MM.1S (cell line): ENCODE measurements at regions not wholly inside any gene's neighbourhood (a gene's known extent, or its start where the extent isn't known, plus 50 kb on each side); places are given as distances from the start of the nearest gene placed in this dataset.

Experiments used
- DNase-seq: peaks from one replicate; pipeline ENCODE4 v3.0.0-alpha.2; 2015
- H2AFZ ChIP-seq: fragments of 300-600 bp; sonication (generic); 2 replicates; pipeline ENCODE4 v1.6.0; 2016; ENCODE audit warnings: antibody characterized with exemption, low read length
- H3F3A ChIP-seq: fragments of 300-600 bp; sonication (generic); 2 replicates; pipeline ENCODE4 v1.6.1; 2016; ENCODE audit warnings: mild to moderate bottlenecking, antibody characterized with exemption, low read length, moderate library complexity, mixed read lengths; ENCODE audit not compliant: insufficient read depth
- H3K27ac ChIP-seq: fragments of 300-600 bp; sonication (generic); 2 replicates; pipeline ENCODE4 v1.5.1; 2016; ENCODE audit warnings: mild to moderate bottlenecking, low read length
- H3K27me3 ChIP-seq: fragments of 300-600 bp; sonication (generic); replicated peaks from 2 replicates; pipeline ENCODE4 v1.6.0; 2016; ENCODE audit warnings: low read length; ENCODE audit not compliant: insufficient read depth
- H3K36me3 ChIP-seq: fragments of 300-600 bp; sonication (generic); replicated peaks from 2 replicates; pipeline ENCODE4 v1.6.1; 2016; ENCODE audit warnings: mild to moderate bottlenecking, low read length, mixed read lengths; ENCODE audit not compliant: insufficient read depth
- H3K4me1 ChIP-seq: fragments of 300-600 bp; sonication (generic); 2 replicates; pipeline ENCODE4 v1.6.1; 2016; ENCODE audit warnings: low read length, mixed read lengths
- H3K4me2 ChIP-seq: fragments of 300-600 bp; sonication (generic); 2 replicates; pipeline ENCODE4 v1.6.0; 2016; ENCODE audit warnings: low read depth, low read length
- H3K4me3 ChIP-seq: fragments of 300-600 bp; sonication (generic); 2 replicates; pipeline ENCODE4 v1.5.1; 2016; ENCODE audit warnings: low read length, mixed read lengths
- H3K79me2 ChIP-seq: fragments of 300-600 bp; sonication (generic); 2 replicates; pipeline ENCODE4 v1.6.1; 2016; ENCODE audit warnings: mixed run types, low read length, mixed read lengths
- H3K9ac ChIP-seq: fragments of 300-600 bp; sonication (generic); 2 replicates; pipeline ENCODE4 v1.6.1; 2016; ENCODE audit warnings: low read length, mixed read lengths
- H3K9me2 ChIP-seq: fragments of 300-600 bp; sonication (generic); replicated peaks from 2 replicates; pipeline ENCODE4 v1.6.1; 2016; ENCODE audit warnings: mild to moderate bottlenecking, low read length, mixed read lengths; ENCODE audit not compliant: insufficient read depth
- H3K9me3 ChIP-seq: fragments of 300-600 bp; sonication (generic); replicated peaks from 2 replicates; pipeline ENCODE4 v1.6.1; 2016; ENCODE audit warnings: mild to moderate bottlenecking, low read length, mixed read lengths; ENCODE audit not compliant: insufficient read depth
- H4K20me1 ChIP-seq: fragments of 300-600 bp; sonication (generic); 2 replicates; pipeline ENCODE4 v1.6.1; 2016; ENCODE audit warnings: mild to moderate bottlenecking, low read length, moderate library complexity, mixed read lengths; ENCODE audit not compliant: insufficient read depth
- EZH2 ChIP-seq: fragments of 300-600 bp; sonication (generic); optimal IDR thresholded peaks from 2 replicates; pipeline ENCODE3; 2017; ENCODE audit warnings: low read depth, mild to moderate bottlenecking, antibody characterized with exemption, low read length, mixed read lengths
- EZH2phosphoT487 ChIP-seq: fragments of 300-600 bp; sonication (generic); IDR thresholded peaks from 2 replicates; pipeline ENCODE4 v1.6.1; 2018; ENCODE audit warnings: antibody characterized with exemption, low read length
- TF ChIP-seq, protein P1 (sequence below): fragments of 300-600 bp; sonication (generic); IDR thresholded peaks from 2 replicates; pipeline ENCODE4 v1.5.1; 2016; ENCODE audit warnings: antibody characterized with exemption, low read length, mixed read lengths

DNA sequence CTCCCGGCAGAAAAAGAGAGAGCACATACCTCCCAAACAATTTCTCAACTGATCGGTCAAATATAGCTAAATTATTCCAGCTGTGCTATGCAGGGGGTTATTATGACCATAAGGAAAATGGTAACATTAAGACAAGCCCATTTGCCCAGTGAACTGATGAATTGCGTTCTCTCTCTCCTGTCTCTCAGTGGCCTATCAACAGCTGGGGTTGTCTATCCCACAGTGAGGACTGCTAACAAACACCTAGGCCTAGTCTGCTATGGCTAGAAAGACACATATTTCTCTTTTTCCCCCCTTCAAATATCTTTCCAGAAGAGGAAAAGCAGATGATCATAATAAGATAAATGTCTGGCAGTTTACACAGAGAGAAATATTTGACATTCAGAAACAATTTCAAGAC lies 263.8 kb upstream of the ELAC2 start:
- no peak for TF ChIP-seq EZH2
- TF ChIP-seq, protein P1, sequence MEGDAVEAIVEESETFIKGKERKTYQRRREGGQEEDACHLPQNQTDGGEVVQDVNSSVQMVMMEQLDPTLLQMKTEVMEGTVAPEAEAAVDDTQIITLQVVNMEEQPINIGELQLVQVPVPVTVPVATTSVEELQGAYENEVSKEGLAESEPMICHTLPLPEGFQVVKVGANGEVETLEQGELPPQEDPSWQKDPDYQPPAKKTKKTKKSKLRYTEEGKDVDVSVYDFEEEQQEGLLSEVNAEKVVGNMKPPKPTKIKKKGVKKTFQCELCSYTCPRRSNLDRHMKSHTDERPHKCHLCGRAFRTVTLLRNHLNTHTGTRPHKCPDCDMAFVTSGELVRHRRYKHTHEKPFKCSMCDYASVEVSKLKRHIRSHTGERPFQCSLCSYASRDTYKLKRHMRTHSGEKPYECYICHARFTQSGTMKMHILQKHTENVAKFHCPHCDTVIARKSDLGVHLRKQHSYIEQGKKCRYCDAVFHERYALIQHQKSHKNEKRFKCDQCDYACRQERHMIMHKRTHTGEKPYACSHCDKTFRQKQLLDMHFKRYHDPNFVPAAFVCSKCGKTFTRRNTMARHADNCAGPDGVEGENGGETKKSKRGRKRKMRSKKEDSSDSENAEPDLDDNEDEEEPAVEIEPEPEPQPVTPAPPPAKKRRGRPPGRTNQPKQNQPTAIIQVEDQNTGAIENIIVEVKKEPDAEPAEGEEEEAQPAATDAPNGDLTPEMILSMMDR: no peak
- TF ChIP-seq EZH2phosphoT487: no peak
- Histone ChIP-seq H3K4me3 (no peak overlapping the region), H3K36me3 (no peaks in the 10 kb centered on the region), H4K20me1 (no peaks in the 10 kb centered on the region), H3K27me3 (no peaks in the 10 kb centered on the region), H3K4me1 (no peaks in the 10 kb centered on the region), H3K79me2 (no peaks in the 10 kb centered on the region), H3K27ac (no peak overlapping the region), H3K9ac (no peak overlapping the region), H3K9me2 (no peaks in the 10 kb centered on the region), H3F3A (no peaks in the 10 kb centered on the region), H3K9me3 (no peaks in the 10 kb centered on the region), H2AFZ (no peak overlapping the region), H3K4me2 (no peak overlapping the region)
- DNase-seq: no peak

DNA sequence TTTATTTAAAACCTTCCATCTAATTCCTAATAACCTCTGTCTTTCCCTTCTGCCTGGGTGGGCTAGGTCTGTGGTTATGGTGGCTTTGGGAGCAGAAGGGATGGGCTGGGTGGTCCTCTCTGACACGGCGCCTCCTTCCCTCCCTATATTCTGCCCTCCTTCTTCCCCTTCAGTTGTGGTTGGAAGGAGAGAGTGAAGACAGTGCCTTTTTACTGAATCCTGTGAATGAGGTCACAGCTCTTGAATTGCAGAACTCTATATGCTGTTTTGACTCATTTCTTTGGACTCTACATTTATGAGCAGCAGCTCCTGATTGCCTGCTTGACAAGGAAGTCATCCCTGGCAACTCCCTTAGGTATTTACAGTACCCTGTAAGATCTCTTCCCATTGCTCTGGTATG lies 256.0 kb upstream of the ELAC2 start:
- TF ChIP-seq EZH2phosphoT487: no peak
- TF ChIP-seq, protein P1: no peak
- TF ChIP-seq EZH2: no peak
- Histone ChIP-seq H3K9ac (no peak overlapping the region), H3K4me2 (no peak overlapping the region), H3K27ac (no peak overlapping the region), H3K9me2 (no peaks in the 10 kb centered on the region), H3K36me3 (no peaks in the 10 kb centered on the region), H4K20me1 (no peaks in the 10 kb centered on the region), H3K4me3 (no peak overlapping the region), H3F3A (no peaks in the 10 kb centered on the region), H3K27me3 (no peaks in the 10 kb centered on the region), H3K4me1 (no peaks in the 10 kb centered on the region), H2AFZ (no peak overlapping the region), H3K79me2 (no peaks in the 10 kb centered on the region), H3K9me3 (no peaks in the 10 kb centered on the region)
- DNase-seq: no peak

DNA sequence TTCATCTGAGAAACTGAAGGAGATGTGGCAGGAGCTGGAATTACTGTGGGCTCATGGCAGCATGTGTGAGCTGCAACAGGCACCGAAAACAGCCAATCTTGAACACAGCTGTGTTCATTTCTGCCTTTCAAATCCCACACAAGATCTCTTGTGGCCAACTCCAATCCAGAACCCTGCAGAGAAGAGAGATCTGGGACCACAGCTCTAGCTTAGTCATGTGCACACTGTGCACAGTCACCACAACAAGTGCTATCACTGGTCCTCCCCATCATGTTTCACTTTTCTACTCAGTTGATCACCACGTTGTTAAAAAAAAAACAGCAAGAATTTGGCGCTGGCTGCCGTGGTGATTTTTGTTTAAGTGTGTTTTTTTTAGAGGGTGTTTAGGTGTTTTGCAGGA lies 254.5 kb upstream of the ELAC2 start:
- no peaks in the 10 kb centered on the region for H4K20me1 ChIP-seq
- H3K4me1 ChIP-seq: no peaks in the 10 kb centered on the region
- no peak overlapping the region for H3K4me2 ChIP-seq
- no peak for TF ChIP-seq EZH2phosphoT487
- TF ChIP-seq, protein P1: no peak
- TF ChIP-seq EZH2: no peak
- H3K9me3 ChIP-seq: no peaks in the 10 kb centered on the region
- DNase-seq: no peak
- no peaks in the 10 kb centered on the region for H3K27me3 ChIP-seq
- H3F3A ChIP-seq: no peaks in the 10 kb centered on the region
- H3K4me3 ChIP-seq: no peak overlapping the region
- H3K79me2 ChIP-seq: no peaks in the 10 kb centered on the region
- H3K36me3 ChIP-seq: no peaks in the 10 kb centered on the region
- no peak overlapping the region for H3K27ac ChIP-seq
- no peak overlapping the region for H3K9ac ChIP-seq
- no peaks in the 10 kb centered on the region for H3K9me2 ChIP-seq
- no peak overlapping the region for H2AFZ ChIP-seq
